Hepatocyte (in vitro differentiated cells): ENCODE measurements at regions not wholly inside any gene's neighbourhood (a gene's known extent, or its start where the extent isn't known, plus 50 kb on each side); places are given as distances from the start of the nearest gene placed in this dataset.

Source experiments
- CTCF ChIP-seq: fragments of 200-600 bp; sonication (generic); IDR thresholded peaks from 2 replicates; pipeline ENCODE4 v1.5.1; 2016; ENCODE audit warnings: antibody characterized with exemption, mild to moderate bottlenecking; ENCODE audit not compliant: poor library complexity
- EZH2 ChIP-seq: fragments of 200-600 bp; sonication (generic); IDR thresholded peaks from 2 replicates; pipeline ENCODE4 v1.6.1; 2016; ENCODE audit warnings: antibody characterized with exemption, mild to moderate bottlenecking, borderline replicate concordance

DNA sequence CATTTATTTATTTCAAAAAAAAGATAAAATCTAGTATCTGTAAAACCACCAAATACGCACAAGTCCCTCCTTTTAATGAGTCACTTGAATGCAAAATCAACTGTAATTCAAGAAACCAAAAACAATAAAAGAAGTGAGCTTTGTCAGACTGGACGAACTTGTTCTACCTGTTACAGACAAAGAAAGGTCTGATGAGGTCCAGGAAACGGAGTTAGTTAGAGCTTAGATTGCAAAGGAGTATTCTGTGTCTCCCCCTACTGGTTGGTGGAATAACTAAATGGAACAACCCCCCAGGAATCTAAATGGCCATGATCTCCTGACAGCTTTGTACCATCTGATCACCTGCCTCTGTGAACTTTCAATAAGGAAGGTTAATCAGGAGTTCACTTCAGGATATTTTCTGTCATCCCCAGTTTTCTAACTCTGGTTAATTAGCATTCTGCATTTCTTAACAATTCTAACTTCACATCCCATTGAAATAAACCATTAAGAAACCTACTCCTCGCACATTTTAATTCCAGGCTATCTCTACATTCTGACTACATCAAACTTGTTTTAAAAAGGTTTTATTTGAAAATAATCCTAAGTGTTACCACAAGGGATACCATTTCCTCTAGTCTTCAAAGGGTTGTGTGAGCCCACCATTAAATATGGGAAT is 333.0 kb upstream of the SATB1 start:
- peak; percentile 62 for TF ChIP-seq CTCF
- no peak for TF ChIP-seq EZH2
